GM19043 (cell line): ENCODE measurements at regions not wholly inside any gene's neighbourhood (a gene's known extent, or its start where the extent isn't known, plus 50 kb on each side); places are given as distances from the start of the nearest gene placed in this dataset.
"Not testable (repeated sequence)": the region's sequence is repeated elsewhere in the genome, so short reads cannot be mapped to it uniquely, and the experiment has no call there.

Source experiments
- ATAC-seq: cut with Tn5 transposase; IDR thresholded peaks from one replicate; pipeline ENCODE4 v1.9.1; 2021; ENCODE audit warnings: low read depth; ENCODE audit not compliant: unreplicated experiment

DNA sequence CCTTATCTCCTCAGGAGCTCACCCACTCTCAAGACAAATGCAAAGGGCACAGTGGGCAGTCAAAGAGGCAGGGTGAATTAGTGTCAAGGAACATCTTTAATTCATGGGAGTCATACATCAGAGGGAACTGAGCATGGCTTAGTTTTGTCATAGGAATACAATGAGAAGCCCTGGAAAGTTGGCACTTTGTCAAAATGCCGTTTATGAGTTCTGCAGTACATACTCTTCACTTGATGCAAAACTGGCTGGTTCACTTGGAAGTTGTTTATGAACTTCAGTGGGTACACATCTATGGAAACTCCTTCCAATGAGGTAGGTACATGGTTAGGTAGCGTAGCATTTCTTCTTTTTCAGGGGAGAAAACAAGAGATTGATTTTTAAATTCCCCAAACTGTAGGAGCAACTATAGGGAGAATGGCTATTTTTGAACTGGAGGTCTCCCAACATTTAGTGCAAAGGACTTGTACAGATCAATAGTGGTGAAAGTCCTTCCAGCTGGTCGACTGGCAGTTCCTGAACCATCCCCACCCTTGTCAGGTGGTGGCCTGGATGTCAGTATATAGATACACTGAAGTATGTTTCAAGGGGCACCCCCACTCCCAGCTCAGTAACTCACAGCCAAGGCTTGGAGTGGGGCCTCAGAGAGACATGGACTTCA, 580.5 kb downstream of the REEP3 start:
- no peak for ATAC-seq

DNA sequence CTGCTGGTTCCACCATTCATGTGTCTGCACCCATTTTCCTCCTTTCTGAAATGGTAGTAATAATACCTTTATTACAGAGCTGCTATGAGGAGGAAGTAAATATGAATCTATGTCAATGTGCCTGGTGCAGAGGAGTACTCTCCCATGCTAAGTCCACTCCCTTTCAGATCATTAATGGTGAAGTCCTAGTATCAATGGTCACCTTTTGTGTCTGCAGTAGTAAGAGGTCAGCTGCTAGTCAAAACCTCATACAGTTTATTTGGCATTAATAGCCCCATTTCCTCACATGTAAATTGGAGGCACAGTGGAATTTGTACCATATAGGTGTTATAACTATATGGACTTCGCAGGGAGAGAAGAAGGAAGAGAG, 581.0 kb downstream of the REEP3 start:
- no peak for ATAC-seq

GRCh38 chr10:64102916-64103315, 581.7 kb downstream of the REEP3 start:
- no peak for ATAC-seq

DNA sequence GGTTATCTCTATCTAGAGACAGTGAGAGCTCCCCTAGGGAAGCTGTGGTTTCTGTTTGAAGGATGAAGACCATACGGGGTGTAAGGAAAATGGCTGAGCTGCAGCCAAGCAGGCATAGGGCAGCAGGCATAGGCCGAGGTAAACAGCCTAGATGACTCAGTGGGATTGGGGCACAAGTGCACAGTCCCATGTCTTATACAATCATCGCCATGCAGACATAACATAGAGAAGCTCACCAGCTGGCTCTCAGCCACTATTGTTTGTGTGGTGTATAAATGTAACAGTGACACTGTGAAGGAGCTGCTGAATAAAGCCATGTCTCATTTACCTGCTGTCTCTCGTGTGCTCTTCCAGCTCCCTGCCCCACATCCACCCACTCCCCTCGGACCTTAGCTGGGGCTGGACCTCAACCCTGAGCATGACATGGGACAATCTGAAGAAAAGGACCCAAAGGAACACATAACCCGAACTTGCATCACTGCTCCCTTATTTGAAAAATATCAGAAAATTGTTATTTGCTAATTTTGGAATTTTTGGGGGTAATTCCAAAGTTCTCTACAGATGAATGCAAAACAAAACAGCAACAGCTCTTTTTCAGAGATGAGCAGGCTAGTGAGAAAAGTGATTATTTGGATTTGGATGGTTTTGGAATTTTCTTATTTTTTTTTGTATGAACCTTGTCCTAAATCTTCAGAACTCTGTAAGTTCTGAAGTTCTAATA, 582.7 kb downstream of the REEP3 start:
- no peak for ATAC-seq

DNA sequence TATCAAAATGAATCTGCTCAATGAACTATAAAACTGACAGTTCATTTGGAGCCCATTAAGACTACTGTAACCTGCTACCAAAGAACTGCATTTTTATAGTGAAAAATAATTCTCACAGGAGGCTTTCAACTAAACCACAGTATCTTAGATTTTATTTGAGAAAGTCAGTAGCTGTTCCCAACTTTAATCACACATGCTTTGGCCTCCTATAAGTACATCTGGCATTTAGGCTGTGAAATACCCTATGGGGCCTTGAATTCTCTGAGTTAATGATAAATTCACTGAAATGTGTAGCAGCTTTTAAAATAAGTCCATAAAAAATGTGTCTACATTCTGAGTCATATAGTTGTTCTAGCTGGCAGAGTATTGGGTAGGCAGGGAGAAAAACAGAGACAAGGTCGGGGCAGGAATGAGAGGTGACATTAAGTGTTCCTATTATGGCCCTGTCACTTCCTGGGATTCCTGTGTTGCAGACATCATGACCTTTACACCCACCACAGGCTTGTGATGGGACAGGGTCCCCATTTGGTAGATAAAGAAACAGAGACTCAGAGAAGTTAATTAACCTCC, 588.8 kb downstream of the REEP3 start:
- no peak for ATAC-seq

- no peak for ATAC-seq
These were observed 591.6 kb downstream of the REEP3 start for GRCh38 chr10:64112701-64113355.

DNA sequence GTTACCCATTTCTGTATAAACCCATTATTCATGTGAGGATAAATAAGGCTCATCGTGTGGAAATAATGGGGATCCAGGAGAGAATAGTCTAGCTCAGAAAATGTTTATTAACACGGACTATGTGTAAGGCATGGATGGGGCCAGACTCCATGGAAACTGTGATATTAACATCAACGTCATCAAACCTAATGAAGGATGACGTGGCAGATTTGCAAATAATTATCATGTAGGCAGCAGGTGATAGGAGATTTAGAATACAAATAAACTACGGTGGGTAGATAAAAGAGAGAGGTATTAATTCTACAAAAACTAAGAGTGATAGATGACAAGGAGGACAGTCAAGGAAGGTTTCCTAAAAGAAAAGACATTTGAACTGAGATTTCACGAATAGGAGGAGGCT, 592.2 kb downstream of the REEP3 start:
- ATAC-seq, result no peak

- ATAC-seq, result no peak
These were observed 592.6 kb downstream of the REEP3 start for GRCh38 chr10:64113792-64114191.

DNA sequence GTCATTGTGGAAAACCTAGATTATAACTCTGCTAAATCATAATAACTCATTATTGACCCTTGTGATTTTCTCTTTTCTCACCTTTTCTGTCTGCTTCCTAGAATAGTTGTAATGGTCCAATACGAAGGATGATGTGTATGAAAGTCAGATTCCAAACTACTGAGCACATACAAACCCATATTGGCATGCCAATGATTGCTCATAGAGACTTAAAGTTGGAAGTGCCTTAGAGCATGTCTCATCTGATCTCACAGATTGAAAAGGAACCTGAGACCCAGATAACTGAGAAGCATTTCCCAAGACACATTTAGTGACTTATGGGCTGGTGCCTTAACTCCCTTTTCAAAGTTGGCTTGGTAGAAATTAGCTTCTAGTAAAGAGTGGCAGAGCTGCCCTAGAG, 594.3 kb downstream of the REEP3 start:
- no peak for ATAC-seq

- ATAC-seq, result no peak
These were observed 594.9 kb downstream of the REEP3 start for GRCh38 chr10:64115908-64116643.

- ATAC-seq, result no peak
These were observed 595.5 kb downstream of the REEP3 start for GRCh38 chr10:64116707-64117106.

DNA sequence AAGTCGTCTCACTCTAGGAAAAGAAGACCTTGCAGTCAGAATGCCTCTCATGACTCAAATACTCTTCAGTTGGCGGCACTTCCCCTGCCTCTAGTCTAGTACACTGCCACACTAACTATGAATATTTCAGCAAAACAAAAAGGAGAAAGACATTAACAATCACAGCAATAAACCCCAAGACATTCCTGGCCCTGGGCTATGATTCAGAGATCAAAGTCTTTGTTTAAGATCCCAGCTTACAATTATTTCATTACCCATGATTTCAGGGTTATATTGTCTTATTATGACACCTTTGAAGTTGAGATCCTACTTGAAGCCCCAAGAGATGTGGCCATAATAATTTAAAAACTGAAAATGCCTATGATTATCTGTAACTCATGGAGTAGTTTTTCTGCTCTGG, 597.5 kb downstream of the REEP3 start:
- ATAC-seq, result no peak

DNA sequence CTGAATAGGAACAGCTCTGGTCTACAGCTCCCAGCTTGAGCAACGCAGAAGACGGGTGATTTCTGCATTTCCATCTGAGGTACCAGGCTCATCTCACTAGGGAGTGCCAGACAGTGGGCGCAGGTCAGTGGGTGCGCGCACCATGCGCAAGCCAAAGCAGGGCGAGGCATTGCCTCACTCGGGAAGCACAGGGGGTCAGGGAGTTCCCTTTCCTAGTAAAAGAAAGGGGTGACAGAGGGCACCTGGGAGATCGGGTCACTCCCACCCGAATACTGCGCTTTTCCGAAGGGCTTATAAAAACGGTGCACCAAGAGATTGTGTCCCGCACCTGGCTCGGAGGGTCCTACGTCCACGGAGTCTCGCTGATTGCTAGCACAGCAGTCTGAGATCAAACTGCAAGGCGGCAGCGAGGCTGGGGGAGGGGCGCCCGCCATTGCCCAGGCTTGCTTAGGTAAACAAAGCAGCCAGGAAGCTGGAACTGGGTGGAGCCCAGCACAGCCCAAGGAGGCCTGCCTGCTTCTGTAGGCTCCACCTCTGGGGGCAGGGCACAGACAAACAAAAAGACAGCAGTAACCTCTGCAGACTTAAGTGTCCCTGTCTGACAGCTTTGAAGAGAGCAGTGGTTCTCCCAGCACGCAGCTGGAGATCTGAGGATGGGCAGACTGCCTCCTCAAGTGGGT, 599.2 kb downstream of the REEP3 start:
- ATAC-seq, result not testable (repeated sequence)

DNA sequence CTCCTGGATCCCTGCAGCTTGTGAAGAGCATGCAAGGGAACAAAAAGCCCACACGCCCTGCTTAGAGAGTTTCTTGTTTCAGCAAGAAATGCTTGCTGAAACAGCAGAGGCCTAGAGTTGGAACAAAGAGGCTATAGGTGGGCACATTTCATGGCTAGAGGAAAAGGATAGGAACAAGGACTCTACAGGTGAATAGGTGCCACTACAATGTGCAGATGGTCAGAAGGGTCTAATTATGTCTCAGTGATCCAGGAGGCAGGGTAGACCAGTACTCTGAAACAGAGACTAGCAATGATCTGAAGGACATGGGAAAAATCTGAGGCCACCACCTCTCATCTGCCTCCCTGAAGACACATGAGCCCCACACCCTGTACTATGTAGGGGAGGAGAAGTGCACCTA, 609.0 kb downstream of the REEP3 start:
- no peak for ATAC-seq

GRCh38 chr10:64134676-64135075, 613.5 kb downstream of the REEP3 start:
- no peak for ATAC-seq

DNA sequence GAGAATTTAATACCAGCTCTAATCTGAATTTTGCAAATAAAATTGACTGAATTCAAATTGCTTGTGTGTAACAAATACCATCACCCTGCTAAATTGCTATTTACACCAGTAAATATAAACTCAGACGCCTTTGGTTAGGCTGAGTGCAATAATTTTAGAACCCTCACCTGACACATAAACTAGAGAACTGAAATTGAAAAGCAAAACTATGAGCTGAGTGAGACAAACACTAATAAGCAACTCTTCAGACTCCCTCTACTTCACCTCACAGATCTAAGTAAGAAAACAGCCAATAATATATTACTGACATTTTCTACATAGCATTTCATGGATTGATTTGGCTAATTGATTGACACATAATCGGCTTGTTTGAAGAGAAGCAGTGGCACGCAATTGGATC, 621.2 kb downstream of the REEP3 start:
- no peak for ATAC-seq

DNA sequence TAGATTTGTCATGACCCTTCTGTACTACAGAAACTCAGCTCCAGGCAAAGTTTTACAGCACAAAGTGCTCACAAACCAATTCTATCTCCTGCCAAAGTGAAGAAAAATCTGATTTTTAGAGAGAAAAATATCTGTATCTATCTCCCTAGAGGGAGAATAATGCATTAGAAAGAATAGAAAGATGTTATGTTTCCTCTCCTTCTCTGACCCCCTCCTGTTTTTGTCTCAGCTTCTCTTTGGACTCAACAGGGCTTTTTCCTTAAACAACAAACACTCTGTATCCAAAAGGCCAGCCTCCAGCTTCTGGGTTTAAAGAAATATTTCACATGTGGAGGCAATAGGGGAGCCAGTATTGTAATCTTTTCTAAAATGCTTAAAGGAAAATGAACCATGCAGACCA, 627.4 kb downstream of the REEP3 start:
- no peak for ATAC-seq

GRCh38 chr10:64156166-64156565, 635.0 kb downstream of the REEP3 start:
- no peak for ATAC-seq

- ATAC-seq, result no peak
These were observed 637.4 kb downstream of the REEP3 start for GRCh38 chr10:64158551-64158950.
